Erythroblast (primary cell): ENCODE measurements at regions not wholly inside any gene's neighbourhood (a gene's known extent, or its start where the extent isn't known, plus 50 kb on each side); places are given as distances from the start of the nearest gene placed in this dataset.

Experiments
- GATA1 ChIP-seq: IDR thresholded peaks from 2 replicates; pipeline ENCODE4 v1.6.1; 2011; ENCODE audit warnings: low read depth, mild to moderate bottlenecking, control low read depth, low read length, moderate library complexity
- POLR2A ChIP-seq: IDR thresholded peaks from 2 replicates; pipeline ENCODE4 v1.6.1; 2011; ENCODE audit warnings: mild to moderate bottlenecking, low read length

- TF ChIP-seq POLR2A (no peak), GATA1 (no peak)
Observed at GRCh38 chr19:30318936-30319335, 53.2 kb upstream of the ZNF536 start.
